Stomach (tissue), 8 donors: ENCODE measurements at regions not wholly inside any gene's neighbourhood (a gene's known extent, or its start where the extent isn't known, plus 50 kb on each side); places are given as distances from the start of the nearest gene placed in this dataset.
"Not testable (repeated sequence)": the region's sequence is repeated elsewhere in the genome, so short reads cannot be mapped to it uniquely, and the experiment has no call there.

ENCODE experiments used
- DNase-seq, 2 donors: peaks; one replicate each; pipeline versions ENCODE4 v3.0.0 to v3.0.0-alpha.2; 2013 to 2019
- H3K27ac ChIP-seq, 5 donors: fragments of 200-600 bp in 4 of 5; sonication (generic) in 4 of 5; one replicate each; pipeline ENCODE4 v1.5.1; 2013 to 2019; ENCODE audit warnings: mild to moderate bottlenecking in 1 of 5, moderate library complexity in 1 of 5
- H3K27me3 ChIP-seq, 3 donors: fragments of 200-600 bp; sonication (generic); one replicate each; pipeline ENCODE4 v1.5.1; 2017 to 2019; ENCODE audit warnings: mixed run types in 1 of 3
- H3K36me3 ChIP-seq, 4 donors: fragments of 200-600 bp; sonication (generic); 1 replicate in 3 of 4; 2 replicates in 1 of 4; pipeline ENCODE4 v1.5.1; 2016 to 2019
- H3K4me1 ChIP-seq, 4 donors: fragments of 200-600 bp; sonication (generic); one replicate each; pipeline ENCODE4 v1.5.1; 2016 to 2019
- H3K4me3 ChIP-seq, 4 donors: fragments of 200-600 bp; sonication (generic) in 3 of 4; one replicate each; pipeline ENCODE4 v1.5.1; 2016 to 2019; ENCODE audit warnings: mild to moderate bottlenecking in 1 of 4
- H3K9me3 ChIP-seq, 4 donors: fragments of 200-600 bp; sonication (generic); one replicate each; pipeline ENCODE4 v1.5.1; 2016 to 2019
- CTCF ChIP-seq, 7 experiments: fragments of 450-650 bp in 4 of 7; fragments of 200-600 bp in 3 of 7; sonication (generic) in 3 of 7; IDR thresholded peaks; one replicate each; pipeline ENCODE4 v1.5.1; 2016 to 2019; ENCODE audit warnings: antibody characterized with exemption in 7 of 7, control low read depth in 2 of 7, mild to moderate bottlenecking in 1 of 7
- EP300 ChIP-seq: sonication (generic); formaldehyde crosslinking; IDR thresholded peaks from one replicate; pipeline ENCODE4 v1.6.1; 2017; ENCODE audit warnings: antibody characterized with exemption
- POLR2A ChIP-seq, 4 donors: fragments of 450-650 bp; IDR thresholded peaks; one replicate each; pipeline ENCODE4 v1.6.1; 2016; ENCODE audit warnings: antibody characterized with exemption in 4 of 4, control low read depth in 2 of 4, mild to moderate bottlenecking in 1 of 4, moderate library complexity in 1 of 4
- POLR2AphosphoS5 ChIP-seq, 3 donors: sonication (generic); formaldehyde crosslinking; IDR thresholded peaks; one replicate each; pipeline ENCODE4 v1.6.1; 2016; ENCODE audit warnings: antibody characterized with exemption in 3 of 3
- WGBS, 5 donors: extraction: QIAGEN DNeasy Blood & Tissue Kit in 3 of 5; methylation state at CpG; one replicate each; pipeline versions ENCODE4 v1.1.5 to v1.1.7; 2013 to 2018; 5-methylcytosine and 5-hydroxymethylcytosine counted together
- intact Hi-C: fragments of 100-400 bp; cut with DNase I; formaldehyde crosslinking; loops from one replicate; pipeline ENCODE4 v1.15.1; 2023; ENCODE audit warnings: low total_unique reads
- donor health status: healthy with polysubstance abuse.
- donor health status: Bipolar disorder and iron deficiency.
- donor health status: healthy.

GRCh38 chr16:9159839-9160550 is 68.6 kb downstream of the HAPSTR1 start:
- intact Hi-C loops = no loop called here
- Histone ChIP-seq H3K36me3 (no peaks in the 10 kb centered on the region), H3K27ac (no peak overlapping the region), H3K27me3 (peaks cover 0 to 44% (median 0%) of the 10 kb centered on the region in 3 donors), H3K9me3 (no peaks in the 10 kb centered on the region), H3K4me3 (no peak overlapping the region), H3K4me1 (peaks cover 0 to 7% (median 2%) of the 10 kb centered on the region in 4 donors)
- 9 to 15% (median 13%) methylated on average over 15 of the region's 15 CpGs for WGBS, 5 donors
- TF ChIP-seq POLR2A (IDR thresholded peaks at IDR 0.05) (no peak), CTCF (IDR thresholded peaks at IDR 0.05) (peak in 5 of 7 experiments; percentile 24 to 57 (median 38))
- DNase-seq = peak; percentile 57 to 87

DNA sequence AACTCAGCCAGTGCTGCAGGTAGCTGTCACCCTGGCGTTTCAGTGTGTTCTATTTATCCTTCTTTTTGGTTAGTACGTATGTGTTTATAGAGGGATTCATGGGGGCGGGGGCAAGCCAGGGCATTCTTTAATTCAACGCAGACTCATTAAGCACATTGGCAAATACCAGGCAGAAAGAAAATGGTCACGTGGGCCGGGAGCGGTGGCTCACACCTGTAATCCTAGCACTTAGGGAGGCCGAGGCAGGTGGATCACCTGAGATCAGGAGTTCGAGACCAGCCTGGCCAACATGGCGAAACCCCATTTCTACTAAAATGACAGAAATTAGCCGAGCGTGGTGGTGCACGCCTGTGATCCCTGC is 69.1 kb downstream of the HAPSTR1 start:
- Histone ChIP-seq H3K27ac (no peak overlapping the region), H3K4me1 (peaks cover 0 to 7% (median 2%) of the 10 kb centered on the region in 4 donors), H3K36me3 (no peaks in the 10 kb centered on the region), H3K9me3 (no peaks in the 10 kb centered on the region), H3K4me3 (no peak overlapping the region), H3K27me3 (peaks cover 0 to 39% (median 0%) of the 10 kb centered on the region in 3 donors)
- no peak for DNase-seq
- WGBS, 5 donors = 71 to 79% (median 74%) methylated on average over 11 to 13 of the region's 13 CpGs
- intact Hi-C loops = no loop called here
- TF ChIP-seq POLR2AphosphoS5 (IDR thresholded peaks at IDR 0.05) (no peak), CTCF (IDR thresholded peaks at IDR 0.05) (no peak), EP300 (no peak)

DNA sequence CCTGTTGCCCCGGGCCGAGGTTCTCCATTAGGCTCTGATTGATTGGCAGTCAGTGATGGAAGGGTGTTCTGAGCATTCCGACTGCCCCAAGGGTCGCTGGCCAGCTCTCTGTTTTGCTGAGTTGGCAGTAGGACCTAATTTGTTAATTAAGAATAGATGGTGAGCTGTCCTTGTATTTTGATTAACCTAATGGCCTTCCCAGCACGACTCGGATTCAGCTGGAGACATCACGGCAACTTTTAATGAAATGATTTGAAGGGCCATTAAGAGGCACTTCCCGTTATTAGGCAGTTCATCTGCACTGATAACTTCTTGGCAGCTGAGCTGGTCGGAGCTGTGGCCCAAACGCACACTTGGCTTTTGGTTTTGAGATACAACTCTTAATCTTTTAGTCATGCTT is 74.2 kb downstream of the HAPSTR1 start:
- Histone ChIP-seq H3K9me3 (no peaks in the 10 kb centered on the region), H3K4me3 (no peak overlapping the region), H3K4me1 (no peaks in the 10 kb centered on the region), H3K27me3 (no peaks in the 10 kb centered on the region), H3K27ac (no peak overlapping the region), H3K36me3 (no peaks in the 10 kb centered on the region)
- 51 to 82% (median 70%) methylated on average over 10 of the region's 10 CpGs for WGBS, 5 donors
- DNase-seq = no peak
- TF ChIP-seq POLR2AphosphoS5 (IDR thresholded peaks at IDR 0.05) (no peak), POLR2A (IDR thresholded peaks at IDR 0.05) (no peak), EP300 (no peak), CTCF (IDR thresholded peaks at IDR 0.05) (no peak)
- intact Hi-C loops = no loop called here

DNA sequence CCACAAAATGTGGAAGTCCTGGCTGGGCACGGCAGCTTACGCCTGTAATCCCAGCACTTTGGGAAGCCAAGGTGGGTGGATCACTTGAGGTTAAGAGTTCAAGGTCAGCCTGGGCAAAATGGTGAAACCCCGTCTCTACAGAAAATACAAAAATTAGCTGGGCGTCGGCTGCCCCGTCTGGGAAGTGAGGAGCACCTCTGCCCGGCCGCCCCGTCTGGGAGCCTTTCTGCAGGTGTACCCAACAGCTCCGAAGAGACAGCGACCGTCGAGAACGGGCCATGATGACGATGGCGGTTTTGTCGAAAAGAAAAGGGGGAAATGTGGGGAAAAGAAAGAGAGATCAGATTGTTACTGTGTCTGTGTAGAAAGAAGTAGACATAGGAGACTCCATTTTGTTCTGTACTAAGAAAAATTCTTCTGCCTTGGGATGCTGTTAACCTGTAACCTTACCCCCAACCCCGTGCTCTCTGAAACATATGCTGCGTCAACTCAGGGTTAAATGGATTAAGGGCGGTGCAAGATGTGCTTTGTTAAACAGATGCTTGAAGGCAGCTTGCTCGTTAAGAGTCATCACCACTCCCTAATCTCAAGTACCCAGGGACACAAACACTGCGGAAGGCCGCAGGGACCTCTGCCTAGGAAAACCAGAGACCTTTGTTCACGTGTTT is 75.0 kb downstream of the HAPSTR1 start:
- intact Hi-C loops = not testable (repeated sequence)

DNA sequence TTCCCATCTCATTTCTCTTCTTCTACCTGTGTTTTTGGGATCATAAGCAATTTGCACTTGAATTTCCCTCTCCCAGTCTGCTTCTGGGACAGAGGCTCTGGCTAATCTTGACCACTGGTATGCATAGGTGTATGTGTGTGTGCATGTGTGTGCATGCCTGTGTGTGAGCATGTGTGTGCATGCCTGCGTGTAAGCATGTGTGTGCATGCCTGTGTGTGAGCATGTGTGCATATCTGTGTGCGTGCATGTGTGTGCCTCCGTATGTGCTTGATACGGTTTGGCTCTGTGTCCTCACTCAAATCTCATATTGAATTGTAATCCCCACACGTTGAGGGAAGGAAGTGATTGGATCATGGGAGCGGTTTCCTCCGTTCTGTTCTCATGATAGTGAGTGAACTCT is 77.7 kb downstream of the HAPSTR1 start:
- intact Hi-C loops = no loop called here

More for the DNA sequence above, 75.0 kb downstream of the HAPSTR1 start:
- not testable (repeated sequence) for H3K4me1 ChIP-seq, H3K4me3 ChIP-seq, H3K9me3 ChIP-seq, H3K27me3 ChIP-seq, H3K27ac ChIP-seq, H3K36me3 ChIP-seq, DNase-seq
- WGBS, 5 donors = 79 to 87% (median 82%) methylated on average over 19 to 21 of the region's 24 CpGs

More for the DNA sequence above, 77.7 kb downstream of the HAPSTR1 start:
- 79 to 86% (median 84%) methylated on average over 7 of the region's 7 CpGs for WGBS, 5 donors
- H3K27me3 ChIP-seq = no peaks in the 10 kb centered on the region
- H3K27ac ChIP-seq = no peak overlapping the region
- no peaks in the 10 kb centered on the region for H3K4me1 ChIP-seq
- no peak overlapping the region for H3K4me3 ChIP-seq
- no peaks in the 10 kb centered on the region for H3K9me3 ChIP-seq
- TF ChIP-seq POLR2A (IDR thresholded peaks at IDR 0.05) (no peak), EP300 (no peak), POLR2AphosphoS5 (IDR thresholded peaks at IDR 0.05) (no peak), CTCF (IDR thresholded peaks at IDR 0.05) (no peak)
- H3K36me3 ChIP-seq = no peaks in the 10 kb centered on the region
- no peak for DNase-seq
